SK-N-DZ (cell line): ENCODE measurements at regions not wholly inside any gene's neighbourhood (a gene's known extent, or its start where the extent isn't known, plus 50 kb on each side); places are given as distances from the start of the nearest gene placed in this dataset.

Experiments
- DNase-seq: peaks from one replicate; pipeline ENCODE4 v3.0.0-alpha.2; 2015; ENCODE audit warnings: low spot score

DNA sequence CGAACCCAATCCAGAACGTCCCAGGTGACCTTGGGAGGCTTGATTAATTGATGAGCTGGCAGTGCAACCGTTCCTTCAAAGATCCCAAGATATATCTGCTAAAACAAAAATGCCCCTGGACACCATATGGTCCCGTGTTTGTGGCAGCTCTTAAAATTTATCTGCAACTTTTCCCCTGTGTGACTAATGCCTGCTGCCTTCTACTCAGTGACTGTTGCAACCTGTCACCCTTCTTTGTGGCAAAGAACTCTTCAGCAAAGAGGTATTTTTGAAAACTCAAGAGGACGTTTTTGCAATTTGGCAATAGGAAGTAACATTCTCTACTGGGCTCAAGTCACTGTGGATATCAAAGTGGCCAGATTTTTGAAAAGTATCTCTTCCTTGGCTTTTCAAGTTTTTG, 75.8 kb upstream of the SOD3 start:
- no peak for DNase-seq

- DNase-seq: no peak
These were observed 74.9 kb upstream of the SOD3 start for GRCh38 chr4:24720436-24720835.

DNA sequence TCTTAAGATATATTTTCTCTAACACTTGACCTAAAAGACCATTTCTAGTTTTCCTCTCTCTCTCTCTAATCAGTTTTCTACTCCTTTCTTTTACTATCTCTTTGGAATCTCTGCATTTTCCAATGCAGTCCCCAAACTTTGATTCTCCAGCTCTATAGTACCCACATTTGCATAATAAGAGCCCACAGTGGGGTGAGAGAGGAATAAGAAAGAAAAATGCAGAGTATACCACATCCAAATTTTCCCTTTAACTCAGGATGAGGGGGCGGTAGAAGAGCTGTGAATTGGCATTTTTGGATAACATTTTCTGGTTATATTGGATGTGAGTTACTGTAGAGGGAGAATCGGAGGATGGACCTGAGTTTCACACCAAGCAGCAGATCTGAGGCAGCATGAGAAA, 74.4 kb upstream of the SOD3 start:
- DNase-seq: no peak

- no peak for DNase-seq
These were observed 73.3 kb upstream of the SOD3 start for GRCh38 chr4:24722026-24722568.

DNA sequence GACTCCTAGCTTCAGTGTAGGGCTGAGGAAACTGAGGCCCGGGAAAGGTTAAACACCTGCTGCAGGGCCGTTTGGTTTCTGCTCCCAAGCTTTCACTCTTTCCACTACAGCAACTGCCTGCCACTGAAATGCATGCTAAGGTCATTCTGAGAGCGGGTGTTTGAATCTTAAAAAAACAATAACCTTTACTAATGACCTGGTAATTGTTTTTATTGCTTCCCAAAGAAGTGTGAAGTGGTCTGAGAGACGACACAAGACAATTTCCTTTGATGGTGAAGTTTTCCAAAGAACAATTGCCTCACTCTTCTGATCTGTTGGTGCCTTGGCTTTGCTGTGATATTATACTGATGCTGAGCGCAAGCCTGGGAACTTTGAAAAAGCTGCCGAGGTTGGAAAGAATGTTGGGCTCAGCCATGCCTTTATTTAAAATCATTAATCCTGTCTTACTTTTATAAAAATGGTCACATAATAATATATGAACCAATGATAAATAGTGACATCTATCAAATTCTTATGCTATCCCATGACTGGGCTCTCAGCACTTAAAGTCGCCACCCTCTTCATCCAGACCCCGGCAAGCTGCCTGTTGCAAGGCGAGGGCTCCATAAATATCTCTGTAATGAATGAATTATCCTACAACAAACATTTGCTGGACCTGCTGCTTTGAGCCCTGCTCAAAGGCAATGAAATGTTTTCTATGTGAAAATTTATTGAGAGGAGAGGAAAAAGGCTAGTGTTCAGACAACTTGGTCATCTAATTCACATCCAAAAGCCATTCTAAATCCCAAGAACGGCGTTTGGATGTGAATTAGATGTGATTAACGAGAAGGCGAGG, 67.8 kb upstream of the SOD3 start:
- no peak for DNase-seq

- DNase-seq: no peak
These were observed 66.1 kb upstream of the SOD3 start for GRCh38 chr4:24729119-24729730.

DNA sequence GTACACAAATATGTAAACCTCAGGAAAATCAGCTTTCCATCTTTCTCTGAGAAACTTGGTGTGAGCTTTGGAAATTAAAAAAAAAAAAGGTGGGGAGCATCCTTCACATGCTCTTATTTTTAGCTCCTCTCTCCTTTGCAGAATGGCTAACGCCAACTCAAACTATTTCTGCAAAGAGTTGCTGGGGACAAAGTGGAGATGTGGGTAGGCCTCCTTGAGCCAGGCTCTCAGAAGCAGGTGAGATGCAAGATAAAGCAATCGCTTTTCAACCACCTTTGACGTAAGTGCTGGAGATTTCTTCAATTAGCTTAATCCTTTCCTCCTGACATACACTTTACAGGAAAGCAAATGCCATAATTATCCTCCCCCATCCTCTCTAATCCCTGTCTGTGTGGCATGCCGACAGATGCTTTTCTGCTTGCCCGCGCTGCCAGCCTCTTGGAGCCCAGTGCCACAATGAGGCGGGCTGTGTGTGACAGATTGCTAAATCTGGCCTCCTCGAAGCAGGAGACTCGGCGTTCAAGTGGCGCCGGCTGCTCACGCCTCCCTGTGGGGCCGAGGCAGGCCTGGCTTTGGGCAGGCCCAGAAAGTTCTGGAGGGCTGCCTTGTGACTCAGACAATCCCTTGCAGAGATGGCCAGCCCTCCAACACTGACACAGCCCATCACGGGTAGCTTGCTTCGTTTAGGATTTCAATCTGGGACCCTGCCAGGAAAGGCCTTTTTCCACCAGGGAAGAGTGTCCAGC, 64.9 kb upstream of the SOD3 start:
- no peak for DNase-seq

- DNase-seq: no peak
These were observed 63.9 kb upstream of the SOD3 start for GRCh38 chr4:24731448-24731847.

- no peak for DNase-seq
These were observed 60.9 kb upstream of the SOD3 start for GRCh38 chr4:24734511-24734910.

DNA sequence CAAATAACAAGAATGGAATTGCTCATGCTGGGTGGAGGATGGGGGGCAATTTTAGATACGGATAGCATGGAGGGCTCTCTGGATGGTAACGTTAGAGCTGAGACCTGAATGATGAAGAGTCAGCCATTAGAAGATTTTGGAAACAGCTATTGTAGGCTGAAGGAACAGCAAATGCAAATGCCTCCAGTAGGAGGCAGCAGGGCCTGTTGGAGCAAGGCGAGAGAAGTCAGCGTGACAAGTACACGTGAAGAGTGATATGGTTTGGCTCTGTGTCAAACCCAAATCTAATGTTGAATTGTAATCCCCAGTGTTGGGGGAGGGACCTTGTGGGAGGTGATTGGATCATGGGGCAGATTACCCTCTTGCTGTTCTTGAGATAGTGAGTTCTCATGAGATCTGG, 59.3 kb upstream of the SOD3 start:
- no peak for DNase-seq

DNA sequence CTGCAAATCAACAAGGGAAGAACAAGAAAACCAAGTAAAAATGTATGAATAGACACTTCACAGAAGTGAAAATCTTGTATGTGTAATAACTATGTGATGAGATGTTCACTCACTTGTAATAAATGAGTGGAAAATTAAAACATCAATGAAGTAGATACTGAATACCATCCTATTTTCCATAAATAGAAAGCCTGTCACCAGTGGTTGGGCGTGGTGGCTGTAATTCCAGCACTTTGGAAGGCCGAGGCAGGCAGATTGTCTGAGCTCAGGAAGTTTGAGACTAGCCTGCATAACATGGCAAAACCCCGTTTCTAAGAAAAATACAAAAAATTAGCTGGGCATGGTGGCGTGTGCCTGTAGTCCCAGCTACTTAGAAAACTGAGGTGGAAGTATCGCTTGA, 53.5 kb upstream of the SOD3 start:
- DNase-seq: no peak

- DNase-seq: no peak
These were observed 53.0 kb upstream of the SOD3 start for GRCh38 chr4:24742335-24742734.

DNA sequence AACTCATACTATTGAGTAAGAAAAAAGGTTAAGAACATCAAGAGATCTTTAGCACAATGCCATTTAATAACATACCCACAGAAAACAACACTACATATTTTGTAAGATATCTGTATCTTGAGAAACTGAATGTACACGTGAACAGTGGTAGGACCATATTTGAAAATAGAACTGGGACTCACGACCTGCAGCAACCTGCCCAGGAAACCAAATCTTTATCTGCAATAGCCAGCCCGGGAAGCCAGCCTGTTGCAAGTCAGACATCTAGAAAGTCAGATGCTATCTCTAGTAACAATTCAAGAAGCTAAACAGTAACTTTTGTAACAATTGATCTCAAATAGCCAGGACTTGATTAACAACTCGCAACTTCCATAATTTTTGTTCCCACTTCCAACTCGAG, 52.6 kb upstream of the SOD3 start:
- DNase-seq: no peak

- DNase-seq: no peak
These were observed 52.2 kb upstream of the SOD3 start for GRCh38 chr4:24743206-24743605.

DNA sequence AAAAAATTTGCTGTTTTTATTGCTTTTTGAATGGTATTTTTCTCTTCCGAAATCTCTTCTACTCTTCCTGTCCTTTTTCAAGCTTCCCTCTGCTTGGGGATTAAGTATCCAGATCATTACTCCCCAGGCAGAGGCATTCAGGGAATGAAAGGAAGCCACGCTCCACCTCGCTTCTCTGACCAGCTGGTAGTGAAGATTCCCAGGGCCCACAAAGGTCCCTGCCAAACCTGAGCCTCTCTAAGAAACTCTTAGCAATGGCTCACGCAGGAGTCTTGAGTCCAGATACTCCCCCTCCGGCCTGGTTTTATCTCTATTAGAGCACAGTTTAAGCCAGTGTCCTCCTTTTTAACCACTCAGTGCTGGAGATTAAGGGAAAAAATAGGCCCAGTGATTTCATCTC, 51.4 kb upstream of the SOD3 start:
- no peak for DNase-seq

DNA sequence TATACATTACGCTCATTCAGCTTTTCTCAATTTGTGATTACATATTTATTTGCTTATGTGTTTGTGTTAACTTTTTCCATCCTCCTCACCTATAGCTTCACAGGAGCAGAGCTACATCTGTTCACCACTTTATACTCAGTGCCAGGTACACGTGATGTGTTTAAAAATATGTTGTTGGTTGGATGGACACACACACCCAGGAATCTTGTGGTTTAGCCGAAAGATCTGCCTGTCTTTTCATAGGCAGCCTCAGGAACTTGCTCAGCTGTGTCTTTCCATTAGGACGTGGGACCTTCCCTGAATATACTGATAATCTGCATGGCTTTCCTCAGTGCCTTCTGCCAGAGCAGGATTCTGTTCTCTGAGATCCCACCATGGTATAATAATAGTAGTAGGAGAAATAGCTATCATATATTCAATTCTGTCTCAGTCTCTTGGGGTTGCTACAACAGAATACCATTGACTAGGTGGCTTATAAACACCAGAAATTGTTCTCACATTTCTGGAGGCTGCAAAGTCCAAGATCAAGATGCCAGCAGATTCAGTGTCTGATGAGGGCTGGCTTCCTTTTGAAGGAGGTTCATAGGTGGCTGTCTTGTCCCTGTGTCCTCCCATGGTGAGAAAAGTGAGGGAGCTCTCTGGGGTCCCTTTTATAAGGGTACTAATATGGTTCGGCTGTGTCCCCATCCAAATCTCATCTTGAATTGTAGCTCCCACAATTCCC, 50.0 kb upstream of the SOD3 start:
- no peak for DNase-seq
